ENCODE measurements at regions not wholly inside any gene's neighbourhood (a gene's known extent, or its start where the extent isn't known, plus 50 kb on each side); places are given as distances from the start of the nearest gene placed in this dataset.

DNA sequence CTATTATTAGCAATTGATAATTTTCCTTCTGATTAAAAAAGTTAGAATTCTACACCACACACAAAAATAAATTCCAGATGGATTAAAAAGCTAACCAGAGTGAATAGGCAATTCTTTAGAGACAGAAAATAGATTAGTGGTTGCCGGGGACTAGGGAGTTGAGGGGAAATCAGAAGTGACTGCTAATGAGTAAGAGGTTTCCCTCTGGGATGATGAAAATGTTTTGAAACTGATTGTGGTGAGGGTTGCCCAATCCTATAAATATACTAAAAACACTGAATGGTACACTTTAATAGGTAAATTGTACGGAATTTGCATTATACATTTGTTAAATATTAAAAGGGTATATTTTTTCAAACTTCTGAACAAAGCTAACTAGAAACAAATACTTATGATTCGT lies 214.9 kb downstream of the GPAM start:
- intact Hi-C loops (cut with micrococcal nuclease) = no loop called here
- H3K27ac Mint-ChIP-seq = no peak overlapping the region
- no peaks in the 10 kb centered on the region for H3K36me3 Mint-ChIP-seq (ENCODE audit: low read depth)

DNA sequence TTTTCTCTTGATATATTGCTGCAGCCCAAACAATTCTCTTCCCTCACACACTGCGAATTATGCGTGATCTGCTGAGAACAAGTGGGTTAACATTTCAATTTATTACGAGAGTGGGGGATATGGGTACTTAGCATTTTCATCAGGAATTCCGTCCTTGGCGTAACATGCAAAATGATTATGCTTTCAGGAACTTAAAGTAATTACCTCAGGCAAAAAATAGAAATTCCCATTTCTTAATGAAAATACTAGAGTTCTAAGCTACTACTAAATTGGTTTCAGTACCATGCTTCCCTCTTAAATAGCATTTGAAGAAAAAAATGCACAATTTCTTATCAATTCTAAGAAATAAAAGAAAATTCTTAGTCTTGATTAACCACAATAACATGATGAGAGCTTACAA lies 213.5 kb downstream of the GPAM start:
- H3K27me3 Mint-ChIP-seq (ENCODE audit: low read depth) = no peaks in the 10 kb centered on the region
- DNase-seq = no peak
- no peaks in the 10 kb centered on the region for H3K9me3 Mint-ChIP-seq
- H3K27ac Mint-ChIP-seq = no peak overlapping the region
- no peaks in the 10 kb centered on the region for H3K36me3 Mint-ChIP-seq (ENCODE audit: low read depth)
- no peak overlapping the region for H3K4me3 Mint-ChIP-seq
- intact Hi-C loops (cut with micrococcal nuclease) = no loop called here
- CTCF ChIA-PET = interaction anchor here (1.0 kb wide), 1 partner anchor 34 kb away, joined by 3 read pairs; no protein-coding TSS in a partner anchor
- H3K4me1 Mint-ChIP-seq (ENCODE audit: low read depth) = no peaks in the 10 kb centered on the region

More for the DNA sequence above, 214.9 kb downstream of the GPAM start:
- Mint-ChIP-seq H3K9me3 (peaks cover 1% of the 10 kb centered on the region), H3K4me3 (no peak overlapping the region), H3K4me1 (ENCODE audit: low read depth) (no peaks in the 10 kb centered on the region), H3K27me3 (ENCODE audit: low read depth) (no peaks in the 10 kb centered on the region)
- CTCF ChIA-PET = no interaction called here
- DNase-seq = no peak

DNA sequence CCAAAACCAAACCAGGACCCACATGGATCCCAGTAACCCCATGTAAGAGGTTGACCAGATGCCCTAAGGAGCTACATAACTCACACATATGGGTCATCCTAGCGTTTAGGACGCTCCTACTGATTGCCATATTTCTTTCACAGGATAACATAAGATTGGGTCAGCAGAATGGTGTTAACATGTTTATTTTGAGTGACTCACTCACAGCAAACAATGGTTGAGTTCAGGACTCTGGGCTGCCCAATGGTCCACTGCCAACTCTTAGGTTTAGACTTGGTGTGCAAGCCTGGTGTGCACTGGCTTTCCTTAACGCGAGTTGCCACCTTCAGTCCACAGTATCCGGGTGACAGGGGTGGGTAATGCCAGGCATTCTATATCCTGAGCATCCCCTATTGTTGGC lies 211.5 kb downstream of the GPAM start:
- Mint-ChIP-seq H3K9me3 (no peaks in the 10 kb centered on the region), H3K4me3 (no peak overlapping the region), H3K4me1 (ENCODE audit: low read depth) (no peaks in the 10 kb centered on the region), H3K27me3 (ENCODE audit: low read depth) (no peaks in the 10 kb centered on the region), H3K36me3 (ENCODE audit: low read depth) (no peaks in the 10 kb centered on the region), H3K27ac (no peak overlapping the region)
- intact Hi-C loops (cut with micrococcal nuclease) = no loop called here
- no peak for DNase-seq
- CTCF ChIA-PET = no interaction called here

DNA sequence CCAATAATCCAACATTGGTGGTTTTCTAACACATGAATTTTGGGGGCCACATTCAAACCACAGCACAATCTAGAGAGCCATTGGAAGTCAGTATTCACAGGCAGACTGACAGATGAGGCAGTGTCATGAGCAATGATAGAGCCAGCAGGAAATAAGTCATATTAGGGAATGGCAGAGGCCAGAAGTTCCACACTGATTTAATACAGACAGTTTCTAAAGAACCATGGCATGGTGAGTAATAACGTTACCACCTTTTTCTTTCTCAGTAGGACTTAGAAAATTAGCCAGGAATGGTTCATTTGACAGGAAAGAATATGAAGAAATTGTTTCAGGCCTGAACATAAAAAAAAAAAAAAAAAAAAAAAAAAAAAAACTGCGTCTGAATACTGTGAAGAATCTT lies 210.3 kb downstream of the GPAM start:
- intact Hi-C loops (cut with micrococcal nuclease) = no loop called here
- H3K27ac Mint-ChIP-seq = no peak overlapping the region
- DNase-seq = no peak
- H3K9me3 Mint-ChIP-seq = no peaks in the 10 kb centered on the region
- CTCF ChIA-PET = no interaction called here
- no peaks in the 10 kb centered on the region for H3K4me1 Mint-ChIP-seq (ENCODE audit: low read depth)
- H3K36me3 Mint-ChIP-seq (ENCODE audit: low read depth) = no peaks in the 10 kb centered on the region
- no peak overlapping the region for H3K4me3 Mint-ChIP-seq
- no peaks in the 10 kb centered on the region for H3K27me3 Mint-ChIP-seq (ENCODE audit: low read depth)

DNA sequence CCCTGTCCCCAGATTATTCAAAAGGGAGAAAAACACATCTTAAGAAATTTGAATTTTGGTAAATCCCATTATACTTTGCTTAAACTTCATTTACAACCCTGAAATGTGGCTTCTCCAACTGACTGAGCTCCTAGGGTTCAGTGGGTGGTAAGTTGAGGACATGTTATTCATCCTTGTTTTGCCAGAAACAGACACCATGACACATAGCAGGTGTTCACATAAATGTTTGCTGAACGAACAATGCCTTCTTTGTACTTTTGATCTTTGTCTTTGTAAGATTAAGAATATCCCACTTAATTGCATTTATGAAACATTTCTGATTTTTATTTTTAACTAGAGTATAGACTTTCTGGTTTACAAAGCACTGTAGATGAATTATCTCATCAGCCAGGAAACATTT lies 209.7 kb downstream of the GPAM start:
- Mint-ChIP-seq H3K4me3 (no peak overlapping the region), H3K27me3 (ENCODE audit: low read depth) (no peaks in the 10 kb centered on the region), H3K9me3 (no peaks in the 10 kb centered on the region), H3K4me1 (ENCODE audit: low read depth) (no peaks in the 10 kb centered on the region), H3K27ac (no peak overlapping the region), H3K36me3 (ENCODE audit: low read depth) (no peaks in the 10 kb centered on the region)
- intact Hi-C loops (cut with micrococcal nuclease) = no loop called here
- DNase-seq = no peak
- CTCF ChIA-PET = no interaction called here

DNA sequence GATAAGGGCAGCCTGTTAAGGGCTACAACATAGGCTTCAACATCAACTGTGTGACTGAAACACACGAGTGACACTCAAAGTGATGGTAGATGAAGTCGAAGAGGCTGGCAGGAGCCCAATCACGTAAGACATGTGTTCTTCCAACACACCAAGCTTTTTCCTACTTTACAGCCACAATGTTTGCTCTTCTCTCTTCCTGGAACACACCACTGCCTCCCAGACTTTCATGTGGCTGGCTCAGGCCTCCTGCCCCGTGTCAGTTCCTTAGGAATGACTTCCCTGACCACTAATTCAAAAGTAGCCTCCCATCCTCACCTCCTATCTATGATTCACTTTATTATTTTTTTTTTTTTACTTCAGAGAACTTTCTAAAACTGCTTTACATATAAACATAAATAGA lies 209.2 kb downstream of the GPAM start:
- no peaks in the 10 kb centered on the region for H3K36me3 Mint-ChIP-seq (ENCODE audit: low read depth)
- H3K27me3 Mint-ChIP-seq (ENCODE audit: low read depth) = no peaks in the 10 kb centered on the region
- intact Hi-C loops (cut with micrococcal nuclease) = no loop called here
- H3K9me3 Mint-ChIP-seq = no peaks in the 10 kb centered on the region
- no peak overlapping the region for H3K4me3 Mint-ChIP-seq
- CTCF ChIA-PET = no interaction called here
- H3K4me1 Mint-ChIP-seq (ENCODE audit: low read depth) = no peaks in the 10 kb centered on the region
- DNase-seq = no peak
- H3K27ac Mint-ChIP-seq = no peak overlapping the region

DNA sequence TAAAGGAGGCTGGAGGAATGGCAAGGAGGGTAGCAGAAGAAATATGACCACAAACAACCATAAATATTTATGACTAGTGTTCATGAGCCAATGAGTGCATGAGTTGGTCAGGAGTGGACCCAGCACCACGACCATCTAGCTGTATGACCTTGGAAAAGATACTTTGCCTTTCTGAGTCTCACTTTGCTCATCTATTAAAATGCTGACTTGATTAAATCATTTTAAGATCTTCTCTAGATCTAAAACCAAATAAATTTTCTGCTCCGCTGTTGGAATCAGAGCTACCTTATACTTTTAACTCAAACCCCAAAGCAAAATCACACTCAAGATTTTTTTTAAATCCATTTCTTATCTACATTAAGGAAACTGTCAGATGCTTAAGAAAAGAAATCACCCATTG lies 207.0 kb downstream of the GPAM start:
- H3K9me3 Mint-ChIP-seq = no peaks in the 10 kb centered on the region
- CTCF ChIA-PET = no interaction called here
- H3K27ac Mint-ChIP-seq = no peak overlapping the region
- no peaks in the 10 kb centered on the region for H3K27me3 Mint-ChIP-seq (ENCODE audit: low read depth)
- DNase-seq = no peak
- intact Hi-C loops (cut with micrococcal nuclease) = no loop called here
- H3K4me1 Mint-ChIP-seq (ENCODE audit: low read depth) = no peaks in the 10 kb centered on the region
- H3K4me3 Mint-ChIP-seq = no peak overlapping the region
- no peaks in the 10 kb centered on the region for H3K36me3 Mint-ChIP-seq (ENCODE audit: low read depth)

DNA sequence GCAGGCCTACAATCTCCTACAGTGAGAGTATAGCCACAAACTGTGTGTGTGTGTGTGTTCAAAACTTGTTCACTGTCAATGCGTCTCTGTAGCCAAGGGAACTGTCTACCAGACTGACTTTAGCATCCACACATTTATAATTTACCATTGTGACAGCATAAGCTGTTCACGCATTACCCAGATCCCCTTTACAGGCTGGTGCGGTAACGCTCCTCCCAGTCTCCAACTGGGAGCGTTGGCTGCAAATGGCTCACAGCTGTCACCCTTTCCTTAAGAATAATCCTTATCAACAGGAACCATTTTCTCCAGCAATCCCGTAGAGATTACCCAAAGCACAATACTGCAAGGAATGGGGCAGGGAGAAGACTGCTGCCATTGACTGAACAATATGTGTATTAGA lies 199.5 kb downstream of the GPAM start:
- H3K36me3 Mint-ChIP-seq (ENCODE audit: low read depth) = no peaks in the 10 kb centered on the region
- H3K4me1 Mint-ChIP-seq (ENCODE audit: low read depth) = no peaks in the 10 kb centered on the region
- no peak overlapping the region for H3K4me3 Mint-ChIP-seq
- no peak overlapping the region for H3K27ac Mint-ChIP-seq
- no peak for DNase-seq
- H3K27me3 Mint-ChIP-seq (ENCODE audit: low read depth) = peaks cover 8% of the 10 kb centered on the region
- intact Hi-C loops (cut with micrococcal nuclease) = no loop called here
- no peaks in the 10 kb centered on the region for H3K9me3 Mint-ChIP-seq
- CTCF ChIA-PET = no interaction called here

DNA sequence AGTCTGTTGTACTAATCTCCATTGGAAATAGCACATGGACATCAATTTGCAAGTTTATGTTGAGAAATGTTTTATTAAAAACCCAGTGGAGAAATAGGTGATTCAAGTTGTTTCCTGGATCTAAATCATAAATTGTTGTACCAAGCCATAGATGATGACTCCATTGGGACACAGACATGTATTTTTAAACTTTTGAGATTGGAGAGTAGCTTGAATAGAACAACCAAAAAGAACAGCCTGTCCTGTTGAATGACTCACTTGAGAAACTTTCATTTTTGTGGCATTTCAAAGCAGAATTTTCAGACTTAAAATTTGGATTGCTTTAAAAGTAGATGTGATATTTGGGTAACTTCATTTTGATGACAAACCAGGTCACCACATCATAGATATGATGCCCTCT lies 197.5 kb downstream of the GPAM start:
- intact Hi-C loops (cut with micrococcal nuclease) = no loop called here
- no peak for DNase-seq
- no peak overlapping the region for H3K4me3 Mint-ChIP-seq

DNA sequence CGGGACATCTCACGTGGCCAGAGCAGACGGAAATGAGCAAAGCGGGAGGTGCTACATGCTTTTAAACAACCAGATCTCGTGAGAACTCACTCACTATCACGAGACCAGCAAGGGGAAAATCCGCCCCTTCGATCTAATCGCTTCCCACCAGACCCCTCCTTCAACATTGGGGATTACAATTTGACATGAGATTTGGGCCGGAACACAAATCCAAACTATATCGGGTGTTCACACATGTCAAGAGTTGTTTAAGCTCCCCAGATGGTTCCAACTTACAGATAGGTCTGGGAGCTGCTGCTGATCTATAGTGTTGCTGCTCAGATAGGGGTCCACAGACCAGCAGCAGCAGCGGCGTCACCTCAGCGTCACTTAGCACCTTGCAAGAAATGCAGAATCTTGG lies 194.9 kb downstream of the GPAM start:
- CTCF ChIA-PET = no interaction called here
- peaks cover 7% of the 10 kb centered on the region for H3K27me3 Mint-ChIP-seq (ENCODE audit: low read depth)
- no peaks in the 10 kb centered on the region for H3K36me3 Mint-ChIP-seq (ENCODE audit: low read depth)
- intact Hi-C loops (cut with micrococcal nuclease) = no loop called here
- no peaks in the 10 kb centered on the region for H3K9me3 Mint-ChIP-seq
- no peak for DNase-seq
- H3K4me1 Mint-ChIP-seq (ENCODE audit: low read depth) = no peaks in the 10 kb centered on the region
- no peak overlapping the region for H3K4me3 Mint-ChIP-seq
- no peak overlapping the region for H3K27ac Mint-ChIP-seq

More for the DNA sequence above, 197.5 kb downstream of the GPAM start:
- CTCF ChIA-PET = no interaction called here
- H3K36me3 Mint-ChIP-seq (ENCODE audit: low read depth) = no peaks in the 10 kb centered on the region
- peaks cover 9% of the 10 kb centered on the region for H3K27me3 Mint-ChIP-seq (ENCODE audit: low read depth)
- no peaks in the 10 kb centered on the region for H3K9me3 Mint-ChIP-seq
- no peak overlapping the region for H3K27ac Mint-ChIP-seq
- H3K4me1 Mint-ChIP-seq (ENCODE audit: low read depth) = no peaks in the 10 kb centered on the region

DNA sequence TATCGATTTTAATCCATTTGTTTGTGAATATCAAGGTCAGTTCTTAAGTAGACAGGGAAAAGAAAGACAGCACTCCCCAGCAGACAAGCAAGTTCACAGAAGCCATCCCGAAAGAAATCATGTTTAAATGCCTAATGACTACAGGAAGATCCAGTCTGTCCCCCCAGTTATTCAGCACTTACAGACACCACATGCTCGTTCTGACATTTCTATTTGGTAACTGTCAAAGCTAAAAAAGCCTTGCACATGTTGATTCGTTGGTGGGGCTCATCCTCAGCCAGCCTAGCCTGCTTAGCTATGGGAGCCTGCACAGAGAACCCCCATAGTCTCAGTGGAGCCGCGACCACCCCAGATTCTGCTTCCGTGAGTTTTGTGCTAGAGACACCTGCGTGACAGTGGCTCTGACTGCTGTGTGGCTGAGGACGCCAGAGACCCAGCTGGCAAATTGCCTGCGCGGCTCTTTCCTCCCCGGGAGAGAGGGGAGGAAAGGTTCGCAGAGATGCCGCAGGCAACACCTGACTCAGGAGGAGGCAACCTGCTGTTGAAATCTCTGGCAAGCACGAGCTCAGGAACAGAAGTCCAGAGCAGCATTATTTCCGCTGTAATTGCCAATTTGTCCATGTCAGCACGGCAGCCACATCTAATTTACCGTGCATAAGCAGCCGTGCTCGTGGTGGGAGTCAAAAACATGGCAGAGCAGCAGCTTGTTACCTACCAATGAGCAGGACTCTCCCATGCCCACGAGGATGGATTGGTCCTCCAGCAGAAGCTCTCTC lies 194.2 kb downstream of the GPAM start:
- Mint-ChIP-seq H3K4me3 (no peak overlapping the region), H3K27ac (no peak overlapping the region), H3K27me3 (ENCODE audit: low read depth) (peaks cover 7% of the 10 kb centered on the region), H3K36me3 (ENCODE audit: low read depth) (no peaks in the 10 kb centered on the region), H3K4me1 (ENCODE audit: low read depth) (no peaks in the 10 kb centered on the region), H3K9me3 (no peaks in the 10 kb centered on the region)
- CTCF ChIA-PET = interaction anchor here (0.9 kb wide), 1 partner anchor 148 kb away, joined by 3 read pairs; no protein-coding TSS in a partner anchor
- no peak for DNase-seq
- intact Hi-C loops (cut with micrococcal nuclease) = no loop called here

DNA sequence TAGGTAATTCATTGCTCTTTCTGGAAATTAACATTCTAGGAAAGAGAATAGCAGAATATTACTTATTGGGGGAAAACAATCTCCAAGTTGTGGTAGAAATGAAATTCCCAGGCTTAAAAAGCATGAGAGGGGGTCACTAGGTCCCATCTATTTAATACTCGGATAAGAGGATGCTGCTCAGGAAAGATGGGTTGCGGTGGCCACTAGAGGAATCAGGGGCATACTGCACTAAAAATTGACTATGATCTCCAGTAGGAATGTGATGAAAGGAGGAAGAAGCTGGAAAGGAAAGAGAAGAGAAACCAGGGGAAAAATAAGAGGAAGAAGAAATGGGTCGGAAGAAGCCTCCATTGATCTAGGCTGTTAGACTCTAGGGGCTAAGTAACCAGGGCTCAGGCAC lies 192.8 kb downstream of the GPAM start:
- H3K9me3 Mint-ChIP-seq = peaks cover 2% of the 10 kb centered on the region
- no peak overlapping the region for H3K27ac Mint-ChIP-seq
- intact Hi-C loops (cut with micrococcal nuclease) = no loop called here
- H3K4me3 Mint-ChIP-seq = no peak overlapping the region
- no peak for DNase-seq
- peaks cover 7% of the 10 kb centered on the region for H3K27me3 Mint-ChIP-seq (ENCODE audit: low read depth)
- no peaks in the 10 kb centered on the region for H3K36me3 Mint-ChIP-seq (ENCODE audit: low read depth)
- H3K4me1 Mint-ChIP-seq (ENCODE audit: low read depth) = no peaks in the 10 kb centered on the region
- CTCF ChIA-PET = interaction anchor here (0.9 kb wide), 1 partner anchor 146 kb away, joined by 3 read pairs; no protein-coding TSS in a partner anchor

DNA sequence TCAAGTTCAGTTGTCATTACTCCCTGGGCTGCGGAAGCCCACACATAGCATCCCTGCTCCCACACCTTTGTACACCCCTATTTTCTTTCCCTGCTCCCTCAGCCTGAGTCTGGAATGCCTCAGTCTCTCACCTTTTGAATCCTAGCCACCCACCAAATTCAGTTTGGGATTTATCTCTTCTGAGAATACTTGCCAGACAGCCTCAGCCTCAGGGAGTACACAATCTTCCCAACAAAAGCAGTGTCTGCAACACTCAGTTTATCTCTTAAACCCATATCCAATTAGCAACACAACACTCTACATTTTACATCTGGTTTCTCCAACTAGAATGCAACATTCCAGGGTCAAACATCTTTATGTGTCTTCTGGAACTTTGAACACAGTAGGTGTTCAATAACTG lies 190.2 kb downstream of the GPAM start:
- no peak for DNase-seq
- peaks cover 2% of the 10 kb centered on the region for H3K9me3 Mint-ChIP-seq
- intact Hi-C loops (cut with micrococcal nuclease) = no loop called here
- no peak overlapping the region for H3K27ac Mint-ChIP-seq
- H3K36me3 Mint-ChIP-seq (ENCODE audit: low read depth) = no peaks in the 10 kb centered on the region
- H3K27me3 Mint-ChIP-seq (ENCODE audit: low read depth) = peaks cover 7% of the 10 kb centered on the region
- no peak overlapping the region for H3K4me3 Mint-ChIP-seq
- H3K4me1 Mint-ChIP-seq (ENCODE audit: low read depth) = no peaks in the 10 kb centered on the region
- CTCF ChIA-PET = no interaction called here

All from activated naive CD4-positive, alpha-beta T cell treated with anti-CD3 and anti-CD28 coated beads for 36 hours (primary cell).